HG03175 (cell line): ENCODE measurements at regions not wholly inside any gene's neighbourhood (a gene's known extent, or its start where the extent isn't known, plus 50 kb on each side); places are given as distances from the start of the nearest gene placed in this dataset.

Experiments
- ATAC-seq: cut with Tn5 transposase; IDR thresholded peaks from one replicate; pipeline ENCODE4 v1.9.1; 2021; ENCODE audit warnings: mild to moderate bottlenecking, moderate library complexity; ENCODE audit not compliant: unreplicated experiment

DNA sequence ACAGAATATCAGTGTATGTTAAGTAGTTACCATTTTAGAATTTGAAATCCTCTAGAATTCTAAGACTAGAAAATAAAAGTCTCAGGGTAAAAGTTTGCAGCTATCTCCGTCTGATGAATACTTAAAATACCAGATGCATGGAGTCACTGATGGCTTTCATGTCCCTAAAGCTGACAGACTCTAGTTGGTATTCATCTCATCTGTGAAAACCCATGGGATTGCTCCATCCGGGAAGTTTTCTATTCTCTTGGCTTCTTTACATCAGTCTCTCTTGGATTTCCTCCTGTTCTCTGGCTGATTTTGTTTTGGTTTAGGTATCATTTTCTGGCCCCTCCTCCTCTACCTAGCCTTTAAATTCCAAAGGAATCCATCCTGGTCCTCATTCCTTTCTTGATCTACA is 465.6 kb upstream of the POU3F3 start:
- no peak for ATAC-seq

DNA sequence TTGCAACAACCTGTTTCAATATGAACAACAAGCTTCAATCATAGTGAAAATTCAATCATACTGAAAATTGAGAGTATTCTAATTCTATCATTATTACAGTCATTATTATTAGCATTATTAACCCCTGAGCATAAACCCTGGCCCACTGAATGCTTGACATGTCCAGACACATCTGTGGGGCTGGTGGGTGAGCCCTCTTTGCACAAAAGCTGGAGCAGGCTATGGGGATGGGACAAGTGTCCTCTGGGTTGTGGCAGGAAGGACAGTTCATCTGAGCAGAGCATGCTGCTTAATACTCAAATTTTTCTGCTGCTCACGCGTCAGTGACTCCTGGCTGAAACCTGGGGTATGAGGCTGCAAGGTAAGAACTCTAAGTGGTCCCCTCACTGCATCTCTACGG is 451.1 kb upstream of the POU3F3 start:
- ATAC-seq, result no peak

DNA sequence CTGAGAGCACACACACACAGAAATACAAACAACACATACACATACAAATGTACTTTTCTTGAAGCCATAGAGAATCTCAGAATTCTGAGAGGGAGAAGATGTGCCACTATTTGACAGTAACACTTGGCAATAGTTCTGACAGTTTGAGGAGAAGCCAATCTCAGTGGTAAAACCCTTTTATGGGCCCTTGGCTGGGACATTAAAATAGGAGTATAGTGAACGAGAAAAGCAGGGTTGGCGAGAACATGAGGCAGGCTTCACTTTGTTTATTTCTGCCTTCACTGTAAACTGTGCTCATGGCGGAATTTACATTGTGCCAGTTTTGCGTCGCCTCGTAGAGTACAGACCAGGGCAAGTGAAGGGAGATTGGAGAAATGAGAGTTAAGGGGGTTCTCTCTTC is 449.4 kb upstream of the POU3F3 start:
- ATAC-seq, result no peak

DNA sequence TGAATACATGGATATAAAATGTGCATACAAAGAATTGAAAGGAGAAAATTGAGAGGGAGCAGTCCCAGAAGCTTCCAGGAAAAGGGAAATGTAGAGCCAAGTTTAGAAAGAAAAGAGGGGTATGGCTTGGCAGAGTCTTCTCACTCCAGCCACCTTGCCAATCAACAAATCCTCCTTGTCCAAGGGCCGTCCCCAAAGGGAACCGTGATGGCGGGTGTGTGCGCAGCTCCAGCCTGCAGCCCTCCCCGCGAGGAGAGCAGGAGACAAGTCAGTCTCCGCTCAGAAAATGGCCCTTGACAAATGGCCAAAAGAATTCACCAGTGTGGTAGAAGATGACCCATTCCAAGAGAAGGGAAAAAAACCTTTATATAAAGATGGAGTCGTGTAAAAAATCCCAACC is 448.3 kb upstream of the POU3F3 start:
- ATAC-seq, result no peak

DNA sequence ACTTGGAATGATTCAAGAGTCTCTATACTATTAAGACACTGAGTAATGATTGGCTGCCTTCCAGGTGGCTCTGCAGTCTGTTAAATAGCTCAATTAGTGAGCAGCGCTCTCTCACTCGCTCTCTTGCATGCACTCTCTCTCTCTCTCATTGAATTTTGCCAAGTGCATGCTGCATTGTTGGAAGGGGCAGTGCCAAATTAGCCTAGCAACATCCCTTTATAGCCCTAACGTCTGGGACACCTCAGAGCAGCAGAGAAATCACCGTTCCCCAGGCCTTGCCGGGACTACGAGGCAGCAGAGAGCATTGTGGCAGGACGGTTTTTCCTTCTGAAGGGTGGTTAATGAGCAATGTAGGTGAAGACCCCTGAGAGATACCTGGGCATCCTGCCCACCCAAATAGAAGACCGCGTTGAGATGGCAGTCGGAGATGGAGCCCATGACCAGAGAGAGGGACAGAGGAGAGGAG is 447.6 kb upstream of the POU3F3 start:
- ATAC-seq, result no peak

DNA sequence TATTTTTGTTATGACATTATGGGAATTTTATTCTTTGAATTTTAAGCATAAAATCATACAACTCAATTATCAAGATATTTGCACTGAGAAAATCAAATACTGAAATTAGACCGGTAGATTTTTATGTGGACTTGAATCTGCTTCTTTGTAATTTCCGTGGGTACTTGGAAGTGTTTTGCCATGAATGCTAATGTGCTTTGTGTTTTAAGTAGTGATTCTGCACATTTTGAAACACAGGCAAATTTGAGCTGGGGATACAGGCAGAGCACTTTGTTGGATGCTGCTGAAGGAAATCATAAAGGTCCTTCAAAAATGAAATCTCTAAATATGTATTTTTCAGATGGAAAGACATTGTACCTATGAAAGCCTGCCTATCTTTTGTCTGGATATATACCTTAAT is 446.3 kb upstream of the POU3F3 start:
- ATAC-seq, result no peak

DNA sequence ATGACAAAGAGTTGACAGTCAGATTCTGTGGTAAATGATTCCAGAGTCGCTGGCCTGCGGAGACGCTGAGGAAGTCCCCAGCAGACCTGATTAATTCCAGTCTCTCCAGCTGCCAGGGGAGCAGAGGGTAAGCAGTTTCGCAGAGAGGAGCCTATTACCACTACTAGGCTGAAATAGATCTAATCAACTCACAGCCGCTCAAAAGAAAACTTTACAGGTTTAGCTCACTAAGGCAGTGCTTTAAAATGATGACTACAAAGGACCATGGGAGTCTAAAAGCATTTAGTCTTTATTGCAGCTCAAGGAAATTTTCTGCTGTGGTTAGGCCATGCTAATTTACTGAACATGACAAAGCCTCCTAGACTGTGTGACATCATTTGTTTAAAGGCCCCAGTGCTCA is 445.6 kb upstream of the POU3F3 start:
- ATAC-seq, result no peak

DNA sequence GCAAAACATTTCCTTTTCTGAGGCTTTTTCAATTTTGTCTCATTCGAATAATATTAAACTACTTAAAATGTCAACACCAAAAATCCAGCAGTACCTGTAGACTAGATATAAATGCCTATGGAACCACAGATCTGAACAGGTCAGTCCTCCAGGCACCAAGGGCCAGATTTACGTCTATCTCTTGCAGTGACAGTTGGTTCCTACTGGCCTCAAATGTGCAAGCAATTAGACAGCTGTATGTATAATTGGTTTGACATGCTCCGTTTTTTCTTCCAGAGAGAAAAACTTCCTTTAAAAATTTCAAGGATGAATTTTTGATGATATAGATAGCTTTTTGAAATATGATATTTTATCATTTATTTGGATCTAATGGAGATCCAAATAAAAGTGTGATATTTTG is 443.8 kb upstream of the POU3F3 start:
- ATAC-seq, result no peak

DNA sequence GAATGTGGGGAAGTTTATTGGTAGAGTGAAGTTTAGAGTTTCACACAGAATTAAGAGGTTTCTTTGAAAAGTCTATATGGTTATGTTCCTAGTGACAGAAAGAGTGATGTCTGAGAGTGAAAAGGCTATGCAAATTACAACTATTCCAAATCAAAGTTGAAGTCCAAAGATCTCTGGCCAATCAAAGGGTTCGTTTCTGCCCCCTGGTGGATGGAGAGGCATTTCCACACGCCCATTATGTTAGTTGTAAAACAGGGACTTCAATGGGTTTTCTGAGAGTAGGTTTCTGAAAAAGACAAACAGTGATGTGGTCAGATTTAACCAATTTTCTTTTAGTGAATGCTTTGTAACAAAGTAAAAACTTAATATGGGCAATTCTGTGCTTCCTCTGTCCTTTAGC is 441.5 kb upstream of the POU3F3 start:
- peak; percentile 68 for ATAC-seq

DNA sequence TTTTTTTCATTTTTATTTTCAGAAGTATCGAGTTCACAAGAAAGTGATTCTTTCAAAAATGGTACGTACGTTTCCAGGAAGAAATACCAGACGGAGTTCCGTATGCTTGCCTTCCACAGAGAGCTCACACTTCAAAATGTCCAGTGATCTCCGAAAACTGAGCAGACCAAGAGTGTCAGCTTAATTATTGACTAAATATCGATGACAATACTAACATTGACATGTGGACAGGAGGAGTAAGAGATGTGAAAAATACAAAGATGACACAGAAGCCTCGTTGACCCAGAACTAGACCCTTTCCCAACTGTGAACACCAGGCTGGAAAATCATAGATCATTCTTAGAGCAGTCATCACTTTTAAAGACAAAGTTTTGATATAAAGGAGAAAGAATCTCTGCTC is 440.0 kb upstream of the POU3F3 start:
- no peak for ATAC-seq

DNA sequence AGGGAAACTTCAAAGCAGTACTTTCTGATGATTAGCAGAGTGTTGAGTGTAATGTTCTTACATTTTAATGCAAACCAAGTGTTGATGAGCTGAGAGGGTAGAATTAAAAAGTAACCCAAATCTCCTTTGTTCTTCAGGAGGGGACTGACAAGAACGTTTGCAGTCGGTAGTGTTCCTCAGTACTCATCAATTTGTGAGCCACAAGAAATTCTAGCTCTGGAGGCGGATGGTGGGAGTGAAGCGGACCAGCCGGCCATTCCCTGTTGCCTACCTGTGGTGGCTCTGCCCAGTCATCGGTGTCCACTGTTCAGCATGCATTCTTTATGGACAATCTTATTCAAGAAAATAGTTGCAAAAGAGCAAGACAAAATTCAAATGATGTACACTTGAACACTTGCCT is 438.6 kb upstream of the POU3F3 start:
- ATAC-seq, result no peak

DNA sequence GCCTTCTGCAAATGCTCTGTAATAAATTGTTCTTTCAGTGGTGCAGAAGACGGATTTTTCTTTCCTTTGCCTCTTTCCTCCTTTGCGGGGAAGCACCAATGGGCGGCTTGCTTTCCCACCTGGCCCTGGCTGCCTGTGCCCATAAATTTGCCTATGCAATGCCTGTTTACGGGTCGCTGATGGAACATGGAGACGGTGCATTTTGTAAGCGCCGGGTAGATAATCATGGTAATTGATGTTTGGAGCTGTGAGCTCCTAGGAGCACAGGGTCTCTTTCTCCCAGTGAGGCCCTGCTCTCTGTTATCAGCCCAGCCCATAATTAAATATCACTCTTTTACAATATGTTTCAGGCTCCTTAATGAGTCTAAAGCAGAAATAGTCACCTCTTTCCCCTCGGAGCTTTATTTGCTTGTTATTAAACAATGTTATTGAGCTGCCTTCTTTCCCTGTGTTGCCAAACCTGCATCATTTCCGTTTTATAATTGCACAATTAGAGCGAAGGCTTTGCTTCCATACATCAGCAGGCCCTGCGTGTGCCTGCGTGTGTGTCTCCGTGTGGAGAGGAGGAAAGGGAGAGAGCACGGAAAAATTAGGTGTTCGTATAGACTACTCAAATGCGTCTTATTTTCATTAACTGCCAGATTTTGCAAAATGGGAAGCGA is 437.4 kb upstream of the POU3F3 start:
- ATAC-seq, result no peak

DNA sequence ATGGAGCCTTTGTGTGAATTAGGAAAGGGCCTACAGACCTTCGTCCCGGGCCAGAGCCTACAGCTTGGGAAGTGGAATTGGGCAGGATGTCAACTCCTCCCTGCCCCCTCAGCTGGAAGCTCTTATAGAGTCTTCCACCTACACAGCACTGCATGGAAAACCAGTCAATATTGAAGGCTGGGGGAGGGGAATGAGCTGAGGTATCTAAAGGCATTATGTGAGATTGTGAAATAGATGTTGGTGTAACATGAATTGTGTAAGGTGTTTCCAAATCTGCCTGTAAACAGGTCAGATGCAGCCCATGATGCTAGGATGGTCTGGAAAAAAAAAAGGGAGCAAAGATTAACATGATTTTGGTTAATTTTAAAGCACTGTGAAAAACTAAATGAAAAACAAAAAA is 433.5 kb upstream of the POU3F3 start:
- ATAC-seq, result no peak

DNA sequence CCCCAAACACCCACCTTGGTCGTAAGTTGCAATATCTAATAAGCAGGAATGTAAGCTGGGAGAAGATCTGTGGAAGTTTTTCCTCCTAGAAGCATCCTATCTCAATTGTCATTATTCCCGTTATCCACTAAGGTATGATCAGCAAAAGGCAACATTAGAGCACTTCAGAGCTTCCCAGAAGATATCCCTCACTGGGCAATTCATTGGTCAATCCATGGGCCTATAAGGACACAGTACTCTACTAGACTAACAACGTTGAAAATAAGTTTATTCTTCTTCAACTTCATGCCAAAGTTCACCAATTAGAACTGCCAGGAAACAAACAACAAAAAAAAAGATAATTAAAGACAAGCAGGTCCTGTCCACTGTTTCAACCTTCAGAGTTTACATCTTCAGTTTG is 433.0 kb upstream of the POU3F3 start:
- ATAC-seq, result no peak

DNA sequence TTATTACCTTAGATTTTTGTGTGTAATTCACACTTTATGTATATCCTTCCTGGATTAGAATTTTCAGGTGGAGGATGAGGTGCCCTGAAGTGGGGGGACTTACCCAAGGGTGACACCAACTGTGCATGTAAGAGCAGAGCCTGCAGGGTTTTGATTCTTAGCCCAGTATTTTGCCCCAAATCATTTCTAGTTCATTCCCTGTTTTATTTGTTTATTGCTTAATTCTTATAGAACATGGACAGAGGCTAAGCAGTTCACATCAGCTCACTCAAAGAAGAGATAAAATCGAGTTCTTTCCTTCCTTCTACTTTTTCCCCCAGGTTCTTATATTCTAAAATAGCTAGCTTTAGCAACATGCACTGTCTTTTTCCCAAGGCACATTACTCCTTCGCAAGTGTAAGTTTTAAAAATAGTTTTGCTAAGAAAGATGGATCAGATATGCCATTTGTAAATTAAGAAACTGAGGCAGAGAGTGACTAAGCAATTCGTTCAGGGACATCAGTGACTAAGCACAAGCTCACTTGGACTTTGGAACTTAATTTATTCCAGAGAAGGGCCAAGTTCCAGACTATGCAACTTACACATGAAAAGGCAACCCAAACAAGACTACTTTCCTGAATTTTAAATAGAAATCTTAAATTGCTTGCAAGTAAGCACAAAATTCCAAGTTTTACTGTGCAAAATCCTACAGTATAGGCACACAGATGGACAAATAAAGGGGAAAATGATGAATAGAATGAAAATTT is 427.9 kb upstream of the POU3F3 start:
- ATAC-seq, result no peak

DNA sequence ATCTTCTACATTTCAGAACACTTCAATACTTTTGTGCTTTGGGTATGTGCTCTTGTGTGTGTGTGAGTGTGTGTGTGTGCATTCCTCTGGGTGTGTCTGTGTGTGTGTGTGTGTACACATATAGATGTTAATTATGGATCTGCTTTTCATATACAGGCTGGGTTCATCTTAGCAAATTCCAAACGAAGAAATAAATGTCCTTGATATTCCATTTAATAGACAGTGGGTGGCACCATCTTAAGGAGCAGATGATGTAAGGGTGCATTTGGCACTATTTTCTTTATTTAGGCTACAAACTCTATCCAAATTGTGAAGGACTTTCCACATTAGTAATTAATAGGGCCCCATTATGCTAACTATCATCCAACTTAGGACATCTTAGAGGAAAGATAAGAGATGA is 425.8 kb upstream of the POU3F3 start:
- no peak for ATAC-seq

DNA sequence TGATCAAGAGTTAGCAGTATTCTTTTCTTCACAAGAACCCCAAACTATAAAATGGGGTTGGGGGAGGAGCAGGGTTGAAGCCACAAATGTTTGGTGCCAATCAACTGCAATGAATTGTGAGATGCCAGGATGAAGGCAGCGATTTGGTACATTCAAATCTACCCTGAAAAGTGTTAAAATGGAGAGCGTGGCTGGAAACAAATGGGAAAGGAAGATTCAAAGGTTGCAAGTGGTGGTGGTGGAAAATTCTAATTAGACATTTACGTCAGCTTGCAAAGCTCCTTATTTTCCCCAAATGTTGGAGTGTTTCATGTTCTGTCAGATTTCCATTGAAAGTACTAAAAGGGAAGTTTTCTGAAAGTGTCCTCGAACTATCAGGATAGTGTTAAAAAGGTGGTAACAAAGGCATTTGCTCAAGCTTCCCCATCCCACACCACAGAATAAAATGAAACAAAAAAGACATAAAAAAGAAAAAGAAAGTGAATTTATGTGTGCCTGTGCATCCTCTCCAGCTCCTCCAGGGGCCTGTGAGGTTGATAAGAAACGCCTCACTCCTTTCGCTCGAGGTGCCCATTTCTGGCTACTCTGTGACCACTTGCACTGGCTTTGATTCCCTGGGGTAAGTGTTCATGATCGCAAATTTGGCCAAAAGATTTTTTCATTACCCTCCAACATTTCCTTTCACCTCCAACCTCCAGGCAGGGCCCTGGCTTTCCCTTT is 424.1 kb upstream of the POU3F3 start:
- no peak for ATAC-seq

DNA sequence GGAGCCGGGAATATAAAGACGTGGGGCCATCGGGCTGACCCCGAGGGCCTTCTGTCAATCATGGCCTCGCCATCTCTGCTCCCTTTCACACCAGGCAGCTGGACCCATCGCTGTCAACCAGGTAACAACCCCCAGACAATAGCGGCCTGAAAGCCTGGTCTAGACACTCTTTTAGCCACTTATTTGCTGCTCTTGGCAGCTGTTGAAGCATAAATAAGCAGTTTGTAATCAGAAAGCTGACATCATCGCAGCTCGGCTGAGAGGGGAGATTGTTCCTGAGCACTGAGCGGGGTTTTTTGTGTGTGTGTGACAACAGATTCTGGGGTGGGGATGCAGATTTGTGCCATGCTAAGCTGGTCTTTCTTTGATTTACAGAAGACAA is 423.6 kb upstream of the POU3F3 start:
- no peak for ATAC-seq

DNA sequence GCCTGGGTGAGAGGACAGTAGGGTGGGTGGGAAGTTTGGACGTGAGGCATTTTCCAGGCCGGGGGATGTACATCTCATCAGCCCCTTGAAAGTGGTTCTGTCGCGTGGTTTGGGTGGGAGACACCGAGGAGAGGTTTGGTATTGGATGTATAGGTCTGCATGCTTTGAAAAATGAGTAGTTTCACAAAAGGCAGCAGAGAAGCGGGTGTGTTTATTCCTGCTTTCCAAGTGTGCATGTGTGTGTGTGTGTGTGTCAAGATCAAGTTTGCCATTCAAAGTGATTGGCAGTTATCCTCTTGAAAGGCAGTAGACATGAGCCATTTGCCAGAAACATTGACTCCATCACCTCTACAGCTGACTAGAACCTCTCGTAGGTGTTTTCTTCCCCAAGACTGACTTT is 423.1 kb upstream of the POU3F3 start:
- no peak for ATAC-seq

DNA sequence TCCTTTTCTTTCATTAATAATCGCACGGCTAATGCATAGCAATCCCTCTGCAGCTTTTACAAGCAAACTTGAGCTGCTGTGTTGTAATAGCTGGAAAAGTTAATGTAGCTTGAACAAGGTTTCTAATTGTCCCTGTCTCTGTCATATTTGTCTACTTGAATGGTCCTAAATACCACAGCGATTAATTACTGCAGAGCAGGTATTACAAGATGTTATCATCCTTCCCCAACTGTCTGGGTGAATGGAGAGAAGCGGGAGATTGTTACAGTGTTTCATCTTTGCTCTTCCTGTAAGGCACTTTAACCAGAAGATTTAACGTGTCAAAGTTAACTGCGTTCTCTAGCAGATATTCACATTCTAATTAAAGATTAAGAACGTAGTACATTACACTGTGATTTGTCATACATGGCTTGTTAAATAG is 422.2 kb upstream of the POU3F3 start:
- ATAC-seq, result no peak

DNA sequence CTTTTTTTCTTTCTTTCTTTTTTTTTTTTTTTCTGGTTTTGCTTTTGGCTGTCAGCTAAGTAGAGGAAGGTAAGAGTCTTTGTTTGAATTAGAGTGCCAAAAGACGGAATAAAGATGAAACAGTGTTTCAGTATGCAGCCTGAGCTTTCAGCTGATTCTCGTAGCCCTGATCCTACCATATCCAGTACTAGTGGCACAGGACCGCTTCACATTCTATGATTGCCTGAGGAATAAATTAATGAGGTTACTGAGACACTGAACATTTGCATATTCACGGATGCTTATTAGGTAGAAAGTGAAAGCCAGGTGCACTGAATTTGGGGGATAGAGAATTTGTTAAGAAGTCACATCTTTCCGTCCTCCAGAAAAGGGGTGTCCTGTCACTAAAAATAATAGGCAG is 421.5 kb upstream of the POU3F3 start:
- ATAC-seq, result no peak

DNA sequence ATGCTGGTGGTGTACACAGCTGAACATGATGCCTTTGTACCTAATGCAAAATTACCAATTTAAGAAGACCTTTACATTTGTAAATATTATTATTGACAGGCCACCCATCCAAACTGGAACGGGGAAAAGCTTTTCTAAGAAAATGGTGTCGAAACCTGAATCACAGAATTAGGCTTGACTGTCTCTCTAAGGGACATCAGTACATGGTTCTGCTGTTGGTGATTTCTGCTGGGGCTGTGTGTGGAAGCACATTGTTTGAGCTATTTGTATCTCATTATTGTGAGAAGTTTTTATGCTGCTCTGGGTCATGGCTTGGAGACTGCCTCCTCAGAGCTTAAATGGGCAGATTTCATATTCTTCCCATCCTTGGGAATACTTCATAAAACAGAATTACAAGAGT is 420.9 kb upstream of the POU3F3 start:
- no peak for ATAC-seq
